PFSK-1 (cell line): ENCODE measurements at regions not wholly inside any gene's neighbourhood (a gene's known extent, or its start where the extent isn't known, plus 50 kb on each side); places are given as distances from the start of the nearest gene placed in this dataset.

ENCODE experiments used
- POLR2AphosphoS5 ChIP-seq: IDR thresholded peaks from 2 replicates; pipeline ENCODE4 v1.6.1; 2012; ENCODE audit warnings: low read depth, mild to moderate bottlenecking, control low read depth, low read length, moderate library complexity
- SIN3A ChIP-seq: IDR thresholded peaks from 2 replicates; pipeline ENCODE4 v1.6.1; 2012; ENCODE audit warnings: mild to moderate bottlenecking, low read length, moderate library complexity, borderline replicate concordance; ENCODE audit not compliant: insufficient read depth
- TAF1 ChIP-seq: IDR thresholded peaks from 2 replicates; pipeline ENCODE4 v1.6.1; 2012; ENCODE audit warnings: low read length, control low read depth, borderline replicate concordance; ENCODE audit not compliant: insufficient read depth

DNA sequence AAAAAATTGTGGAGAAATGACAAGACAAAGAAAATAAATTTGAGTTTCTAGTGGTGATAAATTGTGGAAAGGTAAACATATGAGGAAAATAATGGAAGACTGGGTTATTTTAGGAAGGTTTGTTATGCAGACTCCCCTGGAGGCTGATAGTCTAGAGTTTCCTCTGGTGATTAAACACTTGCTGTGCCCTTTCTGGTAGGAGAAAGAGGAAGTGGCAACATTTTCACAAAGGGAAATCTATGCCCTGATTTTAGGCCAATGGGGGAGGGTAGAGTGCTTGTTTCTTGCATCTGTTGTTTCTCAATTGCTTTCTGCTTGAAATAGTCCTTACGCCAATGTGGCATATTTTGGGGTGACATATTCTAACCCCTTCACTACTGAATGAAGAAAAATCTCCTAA lies 129.1 kb upstream of the DOK5 start:
- TF ChIP-seq POLR2AphosphoS5 (no peak), SIN3A (no peak), TAF1 (no peak)
